Ishikawa (cell line): ENCODE measurements at regions not wholly inside any gene's neighbourhood (a gene's known extent, or its start where the extent isn't known, plus 50 kb on each side); places are given as distances from the start of the nearest gene placed in this dataset.

Experiments
- TAF1 ChIP-seq: IDR thresholded peaks from 2 replicates; pipeline ENCODE4 v1.6.1; 2012; ENCODE audit warnings: low read depth, mild to moderate bottlenecking
- USF1 ChIP-seq: IDR thresholded peaks from 2 replicates; pipeline ENCODE4 v1.6.1; 2012

- TF ChIP-seq USF1 (no peak), TAF1 (no peak)
Observed at GRCh38 chr4:100041646-100042045, 91.6 kb upstream of the H2AZ1 start.
